ENCODE measurements at regions not wholly inside any gene's neighbourhood (a gene's known extent, or its start where the extent isn't known, plus 50 kb on each side); places are given as distances from the start of the nearest gene placed in this dataset.

- no peak for DNase-seq (ENCODE audit: low read depth, low spot score)
Measured at GRCh38 chr15:77764095-77764494, 131.4 kb upstream of the LINGO1 start.

GRCh38 chr15:77762747-77763355 is 130.1 kb upstream of the LINGO1 start:
- no peak for DNase-seq (ENCODE audit: low read depth, low spot score)

- peak; percentile 39 for DNase-seq (ENCODE audit: low read depth, low spot score)
Measured at GRCh38 chr15:77759896-77760592, 127.3 kb upstream of the LINGO1 start.

GRCh38 chr15:77753939-77754338 is 121.2 kb upstream of the LINGO1 start:
- DNase-seq (ENCODE audit: low read depth, low spot score): no peak

GRCh38 chr15:77753281-77753873 is 120.7 kb upstream of the LINGO1 start:
- peak; percentile 75 for DNase-seq (ENCODE audit: low read depth, low spot score)

GRCh38 chr15:77749998-77750540 is 117.4 kb upstream of the LINGO1 start:
- no peak for DNase-seq (ENCODE audit: low read depth, low spot score)

- DNase-seq (ENCODE audit: low read depth, low spot score): no peak
Measured at GRCh38 chr15:77749236-77749997, 116.7 kb upstream of the LINGO1 start.

- no peak for DNase-seq (ENCODE audit: low read depth, low spot score)
Measured at GRCh38 chr15:77748078-77749064, 115.7 kb upstream of the LINGO1 start.

GRCh38 chr15:77747175-77748077 is 114.7 kb upstream of the LINGO1 start:
- no peak for DNase-seq (ENCODE audit: low read depth, low spot score)

- no peak for DNase-seq (ENCODE audit: low read depth, low spot score)
Measured at GRCh38 chr15:77746254-77747174, 113.8 kb upstream of the LINGO1 start.

- DNase-seq (ENCODE audit: low read depth, low spot score): no peak
Measured at GRCh38 chr15:77744398-77744797, 111.7 kb upstream of the LINGO1 start.

- DNase-seq (ENCODE audit: low read depth, low spot score): no peak
Measured at GRCh38 chr15:77742570-77742969, 109.9 kb upstream of the LINGO1 start.

- no peak for DNase-seq (ENCODE audit: low read depth, low spot score)
Measured at GRCh38 chr15:77742127-77742526, 109.4 kb upstream of the LINGO1 start.

- DNase-seq (ENCODE audit: low read depth, low spot score): no peak
Measured at GRCh38 chr15:77741106-77741505, 108.4 kb upstream of the LINGO1 start.

GRCh38 chr15:77739591-77740378 is 107.1 kb upstream of the LINGO1 start:
- no peak for DNase-seq (ENCODE audit: low read depth, low spot score)

GRCh38 chr15:77738441-77739302 is 106.0 kb upstream of the LINGO1 start:
- DNase-seq (ENCODE audit: low read depth, low spot score): peak; percentile 11

GRCh38 chr15:77738038-77738370 is 105.3 kb upstream of the LINGO1 start:
- no peak for DNase-seq (ENCODE audit: low read depth, low spot score)
